Ascending aorta (tissue), 2 donors: ENCODE measurements at regions not wholly inside any gene's neighbourhood (a gene's known extent, or its start where the extent isn't known, plus 50 kb on each side); places are given as distances from the start of the nearest gene placed in this dataset.

Experiments
- DNase-seq, 2 donors: peaks; one replicate each; pipeline ENCODE4 v3.0.0-alpha.2; 2019; ENCODE audit warnings: low spot score in 2 of 2
- H3K27ac ChIP-seq, 2 donors: fragments of 200-600 bp; sonication (generic); one replicate each; pipeline ENCODE4 v1.5.1; 2016 to 2017; ENCODE audit warnings: mild to moderate bottlenecking in 1 of 2
- H3K27me3 ChIP-seq: fragments of 200-600 bp; sonication (generic); one replicate; pipeline ENCODE4 v1.5.1; 2017
- H3K36me3 ChIP-seq, 2 donors: fragments of 200-600 bp; sonication (generic); one replicate each; pipeline ENCODE4 v1.5.1; 2016
- H3K4me1 ChIP-seq, 2 donors: fragments of 200-600 bp; sonication (generic); one replicate each; pipeline ENCODE4 v1.5.1; 2016 to 2017; ENCODE audit warnings: mild to moderate bottlenecking in 1 of 2
- H3K4me3 ChIP-seq, 2 donors: fragments of 200-600 bp; sonication (generic); one replicate each; pipeline ENCODE4 v1.5.1; 2016 to 2017; ENCODE audit warnings: mild to moderate bottlenecking in 1 of 2
- H3K9me3 ChIP-seq, 2 donors: fragments of 200-600 bp; sonication (generic); one replicate each; pipeline ENCODE4 v1.5.1; 2016
- CTCF ChIP-seq, 3 experiments: fragments of 200-600 bp in 2 of 3; fragments of 450-650 bp in 1 of 3; sonication (generic) in 2 of 3; IDR thresholded peaks; one replicate each; pipeline ENCODE4 v1.5.1; 2016 to 2019; ENCODE audit warnings: antibody characterized with exemption in 3 of 3, mild to moderate bottlenecking in 1 of 3, moderate library complexity in 1 of 3
- intact Hi-C: fragments of 100-400 bp; cut with DNase I; formaldehyde crosslinking; loops from one replicate; pipeline ENCODE4 v1.15.1; 2023

GRCh38 chr14:97776890-97777558, 979.8 kb downstream of the VRK1 start:
- no peaks in the 10 kb centered on the region for H3K36me3 ChIP-seq
- DNase-seq = no peak
- H3K27ac ChIP-seq = no peak overlapping the region
- H3K27me3 ChIP-seq = no peaks in the 10 kb centered on the region
- H3K4me1 ChIP-seq = no peaks in the 10 kb centered on the region
- H3K9me3 ChIP-seq = no peaks in the 10 kb centered on the region
- no peak for TF ChIP-seq CTCF (IDR thresholded peaks at IDR 0.05)
- no peak overlapping the region for H3K4me3 ChIP-seq
- intact Hi-C loops = no loop called here

- Histone ChIP-seq H3K27ac (no peak overlapping the region), H3K9me3 (no peaks in the 10 kb centered on the region), H3K4me1 (no peaks in the 10 kb centered on the region), H3K27me3 (no peaks in the 10 kb centered on the region), H3K36me3 (no peaks in the 10 kb centered on the region), H3K4me3 (no peak overlapping the region)
- intact Hi-C loops = no loop called here
- TF ChIP-seq CTCF (IDR thresholded peaks at IDR 0.05) = no peak
- no peak for DNase-seq
Observed at GRCh38 chr14:97777622-97778355, 980.6 kb downstream of the VRK1 start.

GRCh38 chr14:97779140-97779539, 982.0 kb downstream of the VRK1 start:
- Histone ChIP-seq H3K9me3 (no peaks in the 10 kb centered on the region), H3K27me3 (no peaks in the 10 kb centered on the region), H3K4me1 (no peaks in the 10 kb centered on the region), H3K36me3 (no peaks in the 10 kb centered on the region), H3K27ac (no peak overlapping the region), H3K4me3 (no peak overlapping the region)
- intact Hi-C loops = no loop called here
- no peak for TF ChIP-seq CTCF (IDR thresholded peaks at IDR 0.05)
- DNase-seq = no peak

GRCh38 chr14:97780804-97781203, 983.6 kb downstream of the VRK1 start:
- no peak for TF ChIP-seq CTCF (IDR thresholded peaks at IDR 0.05)
- DNase-seq = no peak
- H3K9me3 ChIP-seq = no peaks in the 10 kb centered on the region
- no peak overlapping the region for H3K27ac ChIP-seq
- H3K4me1 ChIP-seq = no peaks in the 10 kb centered on the region
- H3K27me3 ChIP-seq = no peaks in the 10 kb centered on the region
- H3K36me3 ChIP-seq = no peaks in the 10 kb centered on the region
- intact Hi-C loops = no loop called here
- no peak overlapping the region for H3K4me3 ChIP-seq

- intact Hi-C loops = no loop called here
- DNase-seq = no peak
- no peaks in the 10 kb centered on the region for H3K36me3 ChIP-seq
- TF ChIP-seq CTCF (IDR thresholded peaks at IDR 0.05) = no peak
- H3K27ac ChIP-seq = no peak overlapping the region
- H3K27me3 ChIP-seq = no peaks in the 10 kb centered on the region
- H3K4me3 ChIP-seq = no peak overlapping the region
- no peaks in the 10 kb centered on the region for H3K4me1 ChIP-seq
- H3K9me3 ChIP-seq = no peaks in the 10 kb centered on the region
Observed at GRCh38 chr14:97781961-97782360, 984.8 kb downstream of the VRK1 start.
